Motor neuron (in vitro differentiated cells): ENCODE measurements at regions not wholly inside any gene's neighbourhood (a gene's known extent, or its start where the extent isn't known, plus 50 kb on each side); places are given as distances from the start of the nearest gene placed in this dataset.

Experiments
- ATAC-seq, 8 experiments: fragments of 200-7000 bp; cut with Tn5 transposase; replicated peaks in 6 of 8; 2 replicates each; pipeline ENCODE4 v1.8.0; 2021; ENCODE audit warnings: mild to moderate bottlenecking in 8 of 8, moderate library complexity in 8 of 8
- H3K27ac ChIP-seq, 2 donors: fragments of 250-450 bp; sonication (Bioruptor Pico); 2 replicates each; pipeline ENCODE4 v1.9.0; 2021; ENCODE audit warnings: antibody characterized with exemption in 2 of 2, mild to moderate bottlenecking in 2 of 2, moderate library complexity in 1 of 2
- H3K4me1 ChIP-seq, 2 donors: fragments of 250-450 bp; sonication (Bioruptor Pico); replicated peaks in 1 of 2; 2 replicates each; pipeline ENCODE4 v1.6.1; 2021; ENCODE audit warnings: antibody characterized with exemption in 2 of 2, mild to moderate bottlenecking in 2 of 2, moderate library complexity in 1 of 2
- H3K4me3 ChIP-seq, 5 donors: fragments of 250-450 bp; sonication (Bioruptor Pico); 2 replicates each; pipeline ENCODE4 v1.9.0; 2021; ENCODE audit warnings: antibody characterized with exemption in 5 of 5, mild to moderate bottlenecking in 5 of 5, moderate library complexity in 4 of 5
- WGBS, 10 experiments: fragments of 450-650 bp; shearing (Covaris generic); methylation state at CpG; one replicate each; pipeline ENCODE4 v1.0.0; 2022; 5-methylcytosine and 5-hydroxymethylcytosine counted together
- in situ Hi-C, 9 experiments: fragments of 400-800 bp; cut with MboI; loops; one replicate each; pipeline ENCODE4 v1.15.0; 2021; ENCODE audit warnings: low sequenced_read_pairs in 9 of 9, low pct_unique_long_range_greater_than_20kb in 2 of 9; ENCODE audit not compliant: unreplicated experiment in 9 of 9

- Histone ChIP-seq H3K4me3 (no peak overlapping the region), H3K27ac (no peak overlapping the region), H3K4me1 (peaks cover 2 to 21% of the 10 kb centered on the region in 2 donors)
- ATAC-seq: no peak
- in situ Hi-C loops: loop anchor here in 1 of 9 experiments (25.0 kb wide), 1 partner anchor 355 kb away; no protein-coding TSS in a partner anchor
- WGBS, 10 experiments: 20 to 100% (median 84%) methylated on average over 1 to 6 of the region's 12 CpGs; no CpG with 5 or more reads in 4 of the 10 experiments
These were observed 94.3 kb downstream of the ZFP36L2 start for GRCh38 chr2:43131890-43132682.

DNA sequence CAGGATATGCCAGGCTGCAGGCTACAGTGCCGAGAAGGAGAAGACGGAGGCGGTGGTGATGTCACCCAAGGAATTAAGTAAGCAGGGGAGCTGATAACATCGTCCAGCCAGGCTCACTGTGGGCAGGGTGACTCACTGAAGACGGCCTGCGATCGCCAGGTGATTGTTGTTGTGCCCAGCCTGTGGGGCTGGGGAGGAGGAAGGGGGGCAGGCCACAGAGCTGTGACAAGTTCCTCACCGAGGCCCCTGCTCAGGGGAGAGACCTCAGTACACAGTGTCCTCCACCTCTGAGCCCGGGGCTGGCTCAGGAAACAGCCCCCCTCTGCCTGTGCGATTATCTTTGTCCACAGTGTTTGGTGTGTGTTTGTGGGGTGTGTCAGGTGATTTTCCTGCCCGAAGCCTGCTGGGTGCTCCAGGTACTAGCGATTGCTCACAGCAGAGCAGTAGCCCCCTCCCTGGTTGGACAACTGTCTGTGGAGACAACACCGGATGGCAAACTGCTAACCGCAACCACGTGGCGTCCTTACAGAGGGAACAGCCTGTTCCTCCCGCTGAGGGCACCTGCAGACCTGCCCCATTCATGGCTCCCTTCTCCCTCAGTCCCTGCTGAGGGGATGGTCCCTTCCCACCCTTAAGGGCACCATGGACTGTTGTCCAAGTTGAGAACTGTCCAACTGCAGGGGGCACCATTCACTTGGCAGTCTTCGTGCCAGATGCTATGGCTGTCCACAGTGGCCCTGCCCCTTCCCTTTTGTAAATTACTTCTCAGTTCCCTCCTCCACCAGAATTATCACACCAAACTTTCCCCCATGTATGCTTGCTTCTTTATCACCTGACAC is 95.1 kb downstream of the ZFP36L2 start:
- Histone ChIP-seq H3K4me3 (no peak overlapping the region), H3K4me1 (peaks cover 4 to 15% of the 10 kb centered on the region in 2 donors), H3K27ac (no peak overlapping the region)
- in situ Hi-C loops: loop anchor here in 1 of 9 experiments (25.0 kb wide), 1 partner anchor 356 kb away; no protein-coding TSS in a partner anchor
- ATAC-seq: peak; percentile 14 to 95 (median 54)
- WGBS, 10 experiments: 33 to 100% (median 79%) methylated on average over 1 to 8 of the region's 18 CpGs; no CpG with 5 or more reads in 4 of the 10 experiments

- Histone ChIP-seq H3K4me1 (peaks cover 8% of the 10 kb centered on the region in 2 donors), H3K27ac (no peak overlapping the region), H3K4me3 (no peak overlapping the region)
- in situ Hi-C loops: loop anchor here in 1 of 9 experiments (25.0 kb wide), 1 partner anchor 357 kb away; no protein-coding TSS in a partner anchor
- WGBS, 10 experiments: 100% methylated on average over 1 to 2 of the region's 6 CpGs; no CpG with 5 or more reads in 6 of the 10 experiments
- peak in 2 of 8 experiments; percentile 7 to 9 for ATAC-seq
These were observed 95.9 kb downstream of the ZFP36L2 start for GRCh38 chr2:43130548-43130875.

- WGBS, 10 experiments: 66 to 100% (median 89%) methylated on average over 1 to 5 of the region's 14 CpGs; no CpG with 5 or more reads in 4 of the 10 experiments
- peak in 3 of 8 experiments; percentile 23 to 32 (median 29) for ATAC-seq
- Histone ChIP-seq H3K4me3 (no peak overlapping the region), H3K4me1 (peaks cover 5 to 7% of the 10 kb centered on the region in 2 donors), H3K27ac (no peak overlapping the region)
- in situ Hi-C loops: loop anchor here in 1 of 9 experiments (10.0 to 25.0 kb wide), 2 partner anchors 155 to 357 kb away; no protein-coding TSS in a partner anchor
These were observed 96.5 kb downstream of the ZFP36L2 start for GRCh38 chr2:43129676-43130547.

- ATAC-seq: no peak
- in situ Hi-C loops: loop anchor here in 1 of 9 experiments (10.0 to 25.0 kb wide), 2 partner anchors 154 to 359 kb away; no protein-coding TSS in a partner anchor
- WGBS, 10 experiments: 20 to 100% (median 100%) methylated on average over 1 to 5 of the region's 5 CpGs; no CpG with 5 or more reads in 1 of the 10 experiments
- Histone ChIP-seq H3K4me3 (no peak overlapping the region), H3K27ac (no peak overlapping the region), H3K4me1 (peaks cover 7 to 12% of the 10 kb centered on the region in 2 donors)
These were observed 97.8 kb downstream of the ZFP36L2 start for GRCh38 chr2:43128559-43128955.

DNA sequence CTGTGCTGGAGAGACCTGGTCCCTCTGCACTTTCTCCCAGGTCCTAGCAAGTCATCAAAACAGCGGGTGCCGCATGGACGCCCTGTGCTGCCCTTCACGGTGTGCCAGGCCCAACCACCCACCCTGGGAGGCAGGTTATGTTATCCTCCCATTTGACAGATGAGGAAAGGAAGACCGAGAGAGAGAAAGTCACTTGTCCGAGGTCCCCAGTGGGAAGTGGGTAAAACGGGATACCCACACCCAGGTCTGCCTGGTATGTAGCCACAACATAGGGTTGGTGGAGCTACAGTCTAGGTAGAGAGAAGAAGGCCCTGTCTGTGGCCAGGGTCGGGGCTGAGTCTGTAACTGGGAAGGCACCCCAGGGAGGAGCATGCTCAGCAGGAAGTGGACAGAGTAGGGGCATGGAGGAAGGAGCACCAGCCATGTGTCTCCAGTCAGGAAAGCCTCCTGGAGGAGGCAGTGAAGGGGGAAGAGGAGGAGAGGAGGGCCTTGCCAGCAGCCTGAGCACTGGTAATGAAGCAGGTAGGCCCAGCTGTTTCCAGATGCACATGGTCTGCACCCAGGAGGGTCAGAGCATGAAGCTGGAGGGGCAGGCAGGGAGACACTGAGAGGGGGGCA is 98.4 kb downstream of the ZFP36L2 start:
- 33 to 100% (median 96%) methylated on average over 1 to 7 of the region's 8 CpGs; no CpG with 5 or more reads in 4 of the 10 experiments for WGBS, 10 experiments
- no peak overlapping the region for H3K27ac ChIP-seq
- ATAC-seq: no peak
- H3K4me1 ChIP-seq: peaks cover 7 to 9% of the 10 kb centered on the region in 2 donors
- in situ Hi-C loops: loop anchor here in 1 of 9 experiments (10.0 to 25.0 kb wide), 2 partner anchors 153 to 359 kb away; no protein-coding TSS in a partner anchor
- no peak overlapping the region for H3K4me3 ChIP-seq

DNA sequence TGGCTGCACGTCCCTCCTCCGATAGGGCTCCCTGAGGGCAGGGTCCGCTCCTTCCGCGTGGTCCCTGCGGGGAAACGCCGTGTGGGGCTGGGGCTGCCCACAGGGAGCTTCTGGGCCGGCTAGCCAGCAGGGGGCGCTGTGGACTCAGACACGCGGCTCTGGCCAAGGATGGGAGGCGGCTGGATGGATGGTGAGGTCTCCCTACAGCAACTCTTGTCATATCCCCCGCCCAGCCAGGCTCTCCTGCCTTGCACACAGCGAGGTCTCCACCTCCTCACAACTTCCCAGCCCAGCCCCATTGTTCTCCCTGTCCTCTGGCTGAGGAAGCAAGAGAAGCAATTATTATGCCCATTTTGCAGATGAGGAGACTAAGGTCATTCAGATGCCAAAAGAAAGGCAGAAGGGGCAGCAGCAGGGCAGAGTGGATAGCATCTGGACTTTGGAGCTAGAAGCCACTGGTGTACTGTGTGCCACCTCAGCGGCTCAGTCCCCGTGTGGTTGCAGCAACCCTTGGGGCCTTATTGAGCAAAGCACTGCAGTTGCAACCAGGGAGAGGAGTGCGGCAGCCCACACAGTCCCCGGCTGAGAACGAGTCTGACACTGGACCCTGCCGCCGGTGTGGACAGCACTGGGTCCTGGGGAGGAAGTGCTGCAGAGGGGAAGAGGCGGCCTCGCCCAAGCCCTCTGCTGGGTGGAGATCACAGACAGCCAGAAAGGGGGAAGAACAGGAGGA is 99.0 kb downstream of the ZFP36L2 start:
- ATAC-seq: peak in 3 of 8 experiments; percentile 48 to 65 (median 52)
- WGBS, 10 experiments: 78 to 100% (median 94%) methylated on average over 2 to 7 of the region's 24 CpGs; no CpG with 5 or more reads in 5 of the 10 experiments
- Histone ChIP-seq H3K4me1 (peaks cover 7 to 9% of the 10 kb centered on the region in 2 donors), H3K27ac (no peak overlapping the region), H3K4me3 (no peak overlapping the region)
- in situ Hi-C loops: loop anchor here in 1 of 9 experiments (10.0 to 25.0 kb wide), 2 partner anchors 153 to 360 kb away; no protein-coding TSS in a partner anchor

- no peak overlapping the region for H3K27ac ChIP-seq
- ATAC-seq: no peak
- peaks cover 7 to 9% of the 10 kb centered on the region in 2 donors for H3K4me1 ChIP-seq
- H3K4me3 ChIP-seq: no peak overlapping the region
- WGBS, 10 experiments: 90 to 94% methylated on average over 2 to 3 of the region's 14 CpGs; no CpG with 5 or more reads in 8 of the 10 experiments
- in situ Hi-C loops: loop anchor here in 1 of 9 experiments (10.0 to 25.0 kb wide), 2 partner anchors 152 to 360 kb away; no protein-coding TSS in a partner anchor
These were observed 99.6 kb downstream of the ZFP36L2 start for GRCh38 chr2:43126817-43127207.

GRCh38 chr2:43125090-43125998 is 101.1 kb downstream of the ZFP36L2 start:
- ATAC-seq: no peak
- Histone ChIP-seq H3K4me3 (no peak overlapping the region), H3K4me1 (peaks cover 7 to 9% of the 10 kb centered on the region in 2 donors), H3K27ac (no peak overlapping the region)
- in situ Hi-C loops: loop anchor here in 1 of 9 experiments (10.0 to 25.0 kb wide), 2 partner anchors 151 to 362 kb away; no protein-coding TSS in a partner anchor
- WGBS, 10 experiments: 20 to 100% (median 70%) methylated on average over 1 to 4 of the region's 12 CpGs; no CpG with 5 or more reads in 4 of the 10 experiments

DNA sequence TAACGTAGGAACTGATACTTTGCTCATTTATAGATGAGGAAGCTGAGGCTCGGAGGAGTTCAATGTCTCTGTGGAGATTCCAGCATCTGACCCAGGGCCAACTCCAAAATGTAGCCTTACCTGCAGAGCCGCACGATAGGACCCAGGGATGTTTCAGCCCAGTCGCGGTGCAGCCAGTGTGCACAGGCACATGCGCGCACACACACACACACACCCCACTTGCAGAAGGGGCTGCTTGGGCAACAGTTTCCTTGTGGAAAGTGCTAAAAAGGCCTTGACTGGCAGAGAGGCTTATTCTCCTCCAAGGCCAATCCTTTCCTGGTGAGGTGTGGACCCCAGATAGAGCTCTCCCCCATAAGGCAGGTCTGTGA is 101.7 kb downstream of the ZFP36L2 start:
- no peak for ATAC-seq
- Histone ChIP-seq H3K27ac (no peak overlapping the region), H3K4me1 (peaks cover 7 to 9% of the 10 kb centered on the region in 2 donors), H3K4me3 (no peak overlapping the region)
- 81 to 100% (median 93%) methylated on average over 2 to 6 of the region's 8 CpGs; no CpG with 5 or more reads in 5 of the 10 experiments for WGBS, 10 experiments
- in situ Hi-C loops: loop anchor here in 1 of 9 experiments (10.0 to 25.0 kb wide), 2 partner anchors 150 to 363 kb away; no protein-coding TSS in a partner anchor
